T-helper 1 cell treated with Interleukin-12 subunit alpha and Interleukin-12 subunit beta and Interleukin-4 antibody, amounts not matched to agents 30 μg/mL and 1 μg/mL, for 36 hours (primary cell): ENCODE measurements at regions not wholly inside any gene's neighbourhood (a gene's known extent, or its start where the extent isn't known, plus 50 kb on each side); places are given as distances from the start of the nearest gene placed in this dataset.

Source experiments
- H3K27ac Mint-ChIP-seq: one replicate; pipeline ENCODE4 v1.8.0; 2021; ENCODE audit warnings: mild to moderate bottlenecking, mixed read lengths
- H3K27me3 Mint-ChIP-seq: one replicate; pipeline ENCODE4 v1.8.0; 2021; ENCODE audit warnings: low read depth, mixed read lengths
- H3K36me3 Mint-ChIP-seq: one replicate; pipeline ENCODE4 v1.8.0; 2021; ENCODE audit warnings: low read depth, mixed read lengths
- H3K4me1 Mint-ChIP-seq: one replicate; pipeline ENCODE4 v1.8.0; 2021; ENCODE audit warnings: low read depth, mixed read lengths
- H3K4me3 Mint-ChIP-seq: one replicate; pipeline ENCODE4 v1.8.0; 2021; ENCODE audit warnings: mild to moderate bottlenecking, moderate library complexity, mixed read lengths
- H3K9me3 Mint-ChIP-seq: one replicate; pipeline ENCODE4 v1.8.0; 2021; ENCODE audit warnings: mixed read lengths

DNA sequence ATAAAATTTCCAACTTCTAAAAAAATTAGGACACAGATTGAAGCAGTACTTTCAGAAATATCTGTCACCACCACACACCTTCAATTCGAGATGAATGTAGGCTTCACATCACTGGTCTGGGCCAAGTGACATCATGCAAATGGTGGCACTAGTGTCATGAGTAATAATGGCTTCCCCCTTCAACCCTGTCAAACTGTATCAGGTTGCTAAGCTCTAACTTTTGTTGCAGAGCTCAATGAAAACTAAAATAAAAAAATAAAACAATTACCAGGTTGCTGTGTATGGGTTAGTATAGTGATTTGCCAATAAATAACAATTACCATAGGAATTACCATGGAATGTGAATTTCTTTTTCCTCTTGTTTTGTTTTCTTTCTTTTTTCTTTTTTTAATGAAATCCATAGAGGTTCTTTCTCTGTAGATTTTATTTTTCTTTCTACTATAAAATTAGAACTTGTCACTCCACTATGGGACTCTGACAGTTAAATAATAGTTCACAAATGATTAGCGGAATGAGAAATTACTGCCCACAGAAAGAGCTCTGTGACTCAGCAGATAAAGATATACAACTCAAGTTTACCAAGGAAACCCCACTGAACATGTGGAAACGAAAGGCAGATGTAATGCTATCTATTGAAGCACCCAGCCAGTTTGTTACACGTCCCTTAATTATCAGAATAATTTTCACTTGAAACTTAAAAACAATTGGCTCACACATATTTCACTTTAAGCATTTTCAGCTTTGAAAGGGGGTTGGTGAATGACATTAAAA, 783.8 kb upstream of the WWC1 start:
- Mint-ChIP-seq H3K4me3 (no peak overlapping the region), H3K9me3 (no peaks in the 10 kb centered on the region), H3K27ac (no peak overlapping the region), H3K36me3 (no peaks in the 10 kb centered on the region), H3K27me3 (no peaks in the 10 kb centered on the region), H3K4me1 (no peaks in the 10 kb centered on the region)

GRCh38 chr5:167509076-167509475, 782.4 kb upstream of the WWC1 start:
- H3K4me3 Mint-ChIP-seq: no peak overlapping the region
- no peaks in the 10 kb centered on the region for H3K4me1 Mint-ChIP-seq
- H3K27ac Mint-ChIP-seq: no peak overlapping the region
- no peaks in the 10 kb centered on the region for H3K27me3 Mint-ChIP-seq
- no peaks in the 10 kb centered on the region for H3K36me3 Mint-ChIP-seq
- H3K9me3 Mint-ChIP-seq: no peaks in the 10 kb centered on the region

- H3K27ac Mint-ChIP-seq: no peak overlapping the region
- no peaks in the 10 kb centered on the region for H3K9me3 Mint-ChIP-seq
- no peak overlapping the region for H3K4me3 Mint-ChIP-seq
- no peaks in the 10 kb centered on the region for H3K27me3 Mint-ChIP-seq
- H3K36me3 Mint-ChIP-seq: no peaks in the 10 kb centered on the region
- no peaks in the 10 kb centered on the region for H3K4me1 Mint-ChIP-seq
Observed at GRCh38 chr5:167511276-167511675, 780.2 kb upstream of the WWC1 start.

- Mint-ChIP-seq H3K27ac (no peak overlapping the region), H3K36me3 (no peaks in the 10 kb centered on the region), H3K9me3 (peaks cover 1% of the 10 kb centered on the region), H3K4me3 (no peak overlapping the region), H3K4me1 (no peaks in the 10 kb centered on the region), H3K27me3 (no peaks in the 10 kb centered on the region)
Observed at GRCh38 chr5:167512111-167512510, 779.3 kb upstream of the WWC1 start.

- no peaks in the 10 kb centered on the region for H3K27me3 Mint-ChIP-seq
- H3K27ac Mint-ChIP-seq: no peak overlapping the region
- H3K36me3 Mint-ChIP-seq: no peaks in the 10 kb centered on the region
- H3K9me3 Mint-ChIP-seq: peaks cover 8% of the 10 kb centered on the region
- H3K4me3 Mint-ChIP-seq: no peak overlapping the region
- no peaks in the 10 kb centered on the region for H3K4me1 Mint-ChIP-seq
Observed at GRCh38 chr5:167513381-167513780, 778.1 kb upstream of the WWC1 start.

DNA sequence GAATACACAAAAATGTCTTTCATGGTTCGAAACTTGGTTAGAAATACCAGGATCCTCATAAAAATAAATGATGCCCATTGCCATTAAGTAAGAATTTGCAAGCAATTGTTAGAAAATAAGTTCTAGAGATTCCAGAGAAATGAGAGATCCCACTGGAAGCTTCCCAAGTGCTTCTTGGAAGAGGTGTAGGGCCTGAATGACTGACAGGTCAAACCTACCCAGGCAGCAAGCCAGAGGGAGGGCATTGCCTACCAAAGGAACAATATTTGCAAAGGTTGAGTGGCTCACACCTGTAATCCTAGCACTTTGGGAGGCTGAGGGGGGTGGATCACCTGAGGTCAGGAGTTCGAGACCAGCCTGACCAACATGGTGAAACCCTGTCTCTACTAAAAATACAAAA, 777.0 kb upstream of the WWC1 start:
- peaks cover 10% of the 10 kb centered on the region for H3K9me3 Mint-ChIP-seq
- H3K36me3 Mint-ChIP-seq: no peaks in the 10 kb centered on the region
- H3K27ac Mint-ChIP-seq: no peak overlapping the region
- H3K4me3 Mint-ChIP-seq: no peak overlapping the region
- no peaks in the 10 kb centered on the region for H3K4me1 Mint-ChIP-seq
- H3K27me3 Mint-ChIP-seq: no peaks in the 10 kb centered on the region

DNA sequence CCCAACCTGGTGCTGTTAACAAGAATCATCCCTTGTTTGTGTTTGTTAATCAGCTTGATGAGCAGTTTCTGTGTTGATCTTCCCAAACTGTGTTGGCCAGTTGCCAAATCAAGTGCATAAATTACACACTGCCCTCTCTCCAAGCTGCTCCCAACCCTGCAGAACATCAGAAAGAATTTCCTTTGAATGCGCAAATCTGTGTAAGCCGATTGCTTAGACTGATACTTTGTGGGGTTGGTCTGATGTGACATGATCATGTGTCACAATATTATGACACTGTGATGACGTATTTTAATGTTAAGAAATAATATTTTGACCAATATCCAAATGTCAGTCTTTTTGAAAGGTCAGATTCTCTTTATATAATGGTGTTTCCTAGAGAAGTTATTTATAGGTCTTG, 766.4 kb upstream of the WWC1 start:
- H3K4me1 Mint-ChIP-seq: no peaks in the 10 kb centered on the region
- H3K9me3 Mint-ChIP-seq: no peaks in the 10 kb centered on the region
- no peaks in the 10 kb centered on the region for H3K27me3 Mint-ChIP-seq
- H3K36me3 Mint-ChIP-seq: no peaks in the 10 kb centered on the region
- no peak overlapping the region for H3K4me3 Mint-ChIP-seq
- no peak overlapping the region for H3K27ac Mint-ChIP-seq

- Mint-ChIP-seq H3K4me1 (no peaks in the 10 kb centered on the region), H3K27ac (no peak overlapping the region), H3K36me3 (no peaks in the 10 kb centered on the region), H3K9me3 (peaks cover 4% of the 10 kb centered on the region), H3K4me3 (no peak overlapping the region), H3K27me3 (no peaks in the 10 kb centered on the region)
Observed at GRCh38 chr5:167528651-167529050, 762.8 kb upstream of the WWC1 start.

DNA sequence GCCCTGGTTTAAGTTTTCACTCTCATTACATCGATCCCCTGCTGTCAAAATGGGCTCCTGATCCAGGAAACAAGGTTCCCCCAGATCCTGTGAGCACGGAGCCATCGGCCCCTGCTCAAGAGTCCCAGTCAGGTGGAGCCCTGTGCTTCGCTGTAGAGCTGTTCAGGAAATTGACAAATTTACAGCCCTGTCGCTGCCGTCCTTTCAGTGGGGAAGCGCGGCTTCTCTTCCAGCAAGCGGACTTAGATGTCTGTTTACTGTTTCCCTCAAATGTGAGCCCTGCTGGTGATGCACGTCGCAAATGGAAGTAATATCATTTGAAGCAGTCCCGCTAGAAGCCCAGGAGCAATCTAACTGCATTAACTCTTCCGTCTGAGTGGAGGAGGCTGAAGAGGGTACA, 760.9 kb upstream of the WWC1 start:
- peaks cover 4% of the 10 kb centered on the region for H3K9me3 Mint-ChIP-seq
- no peaks in the 10 kb centered on the region for H3K27me3 Mint-ChIP-seq
- no peak overlapping the region for H3K4me3 Mint-ChIP-seq
- H3K4me1 Mint-ChIP-seq: no peaks in the 10 kb centered on the region
- H3K27ac Mint-ChIP-seq: no peak overlapping the region
- H3K36me3 Mint-ChIP-seq: no peaks in the 10 kb centered on the region

- peaks cover 4% of the 10 kb centered on the region for H3K9me3 Mint-ChIP-seq
Observed at GRCh38 chr5:167533814-167534795, 757.3 kb upstream of the WWC1 start.

GRCh38 chr5:167539747-167540146, 751.7 kb upstream of the WWC1 start:
- no peaks in the 10 kb centered on the region for H3K4me1 Mint-ChIP-seq
- H3K36me3 Mint-ChIP-seq: no peaks in the 10 kb centered on the region
- peaks cover 3% of the 10 kb centered on the region for H3K9me3 Mint-ChIP-seq
- H3K4me3 Mint-ChIP-seq: no peak overlapping the region
- H3K27me3 Mint-ChIP-seq: no peaks in the 10 kb centered on the region
- no peak overlapping the region for H3K27ac Mint-ChIP-seq

More at GRCh38 chr5:167533814-167534795, 757.3 kb upstream of the WWC1 start:
- Mint-ChIP-seq H3K4me3 (no peak overlapping the region), H3K4me1 (no peaks in the 10 kb centered on the region), H3K27ac (no peak overlapping the region), H3K36me3 (no peaks in the 10 kb centered on the region), H3K27me3 (no peaks in the 10 kb centered on the region)

DNA sequence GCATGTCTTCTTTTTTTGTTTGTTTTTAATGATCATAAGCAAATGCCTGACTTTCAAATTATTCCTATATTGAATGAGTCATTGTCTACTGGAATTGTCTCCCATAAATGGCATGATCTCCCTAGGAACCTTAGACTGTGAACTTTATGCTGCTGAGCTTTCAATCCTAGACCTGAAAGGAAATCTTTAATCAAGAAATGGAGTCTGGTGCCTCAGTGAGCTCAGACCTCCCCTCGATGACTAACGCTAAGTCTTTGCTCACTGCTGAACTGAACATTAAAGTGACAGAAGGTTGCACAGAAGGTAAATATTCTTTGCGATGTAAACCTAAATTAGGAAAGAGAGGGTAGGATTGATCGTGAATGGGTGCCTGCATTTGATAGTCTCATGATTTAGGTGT, 745.2 kb upstream of the WWC1 start:
- Mint-ChIP-seq H3K36me3 (no peaks in the 10 kb centered on the region), H3K27me3 (no peaks in the 10 kb centered on the region), H3K4me3 (no peak overlapping the region), H3K27ac (no peak overlapping the region), H3K9me3 (no peaks in the 10 kb centered on the region), H3K4me1 (no peaks in the 10 kb centered on the region)

GRCh38 chr5:167552356-167552755, 739.1 kb upstream of the WWC1 start:
- Mint-ChIP-seq H3K36me3 (no peaks in the 10 kb centered on the region), H3K27me3 (no peaks in the 10 kb centered on the region), H3K27ac (no peak overlapping the region), H3K4me1 (no peaks in the 10 kb centered on the region), H3K4me3 (no peak overlapping the region), H3K9me3 (no peaks in the 10 kb centered on the region)

GRCh38 chr5:167553511-167553910, 737.9 kb upstream of the WWC1 start:
- Mint-ChIP-seq H3K27ac (no peak overlapping the region), H3K4me3 (no peak overlapping the region), H3K4me1 (no peaks in the 10 kb centered on the region), H3K27me3 (no peaks in the 10 kb centered on the region), H3K36me3 (no peaks in the 10 kb centered on the region), H3K9me3 (no peaks in the 10 kb centered on the region)
